Hepatocyte (in vitro differentiated cells): ENCODE measurements at regions not wholly inside any gene's neighbourhood (a gene's known extent, or its start where the extent isn't known, plus 50 kb on each side); places are given as distances from the start of the nearest gene placed in this dataset.

Source experiments
- DNase-seq: peaks from one replicate; pipeline ENCODE4 v3.0.0-alpha.2; 2016; ENCODE audit warnings: low spot score
- H2AFZ ChIP-seq: fragments of 200-600 bp; sonication (generic); 2 replicates; pipeline ENCODE4 v1.6.0; 2016; ENCODE audit warnings: antibody characterized with exemption, mild to moderate bottlenecking
- H3K27ac ChIP-seq: fragments of 200-600 bp; sonication (generic); 2 replicates; pipeline ENCODE4 v1.5.1; 2016; ENCODE audit warnings: mild to moderate bottlenecking
- H3K27me3 ChIP-seq: fragments of 200-600 bp; sonication (generic); 2 replicates; pipeline ENCODE4 v1.6.1; 2016
- H3K36me3 ChIP-seq: fragments of 200-600 bp; sonication (generic); replicated peaks from 2 replicates; pipeline ENCODE4 v1.5.1; 2016; ENCODE audit warnings: low read depth; ENCODE audit not compliant: insufficient read depth
- H3K4me1 ChIP-seq: fragments of 200-600 bp; sonication (generic); 2 replicates; pipeline ENCODE4 v1.5.1; 2016; ENCODE audit warnings: mild to moderate bottlenecking, moderate library complexity; ENCODE audit not compliant: insufficient read depth
- H3K4me2 ChIP-seq: fragments of 200-600 bp; sonication (generic); 2 replicates; pipeline ENCODE4 v1.6.0; 2016
- H3K4me3 ChIP-seq: fragments of 200-600 bp; sonication (generic); 2 replicates; pipeline ENCODE4 v1.5.1; 2016; ENCODE audit warnings: mild to moderate bottlenecking
- H3K79me2 ChIP-seq: fragments of 200-600 bp; sonication (generic); 2 replicates; pipeline ENCODE4 v1.6.0; 2017; ENCODE audit warnings: mild to moderate bottlenecking
- H3K9me2 ChIP-seq: fragments of 200-600 bp; sonication (generic); replicated peaks from 2 replicates; pipeline ENCODE4 v1.6.0; 2017; ENCODE audit warnings: mild to moderate bottlenecking; ENCODE audit not compliant: insufficient read depth
- H3K9me3 ChIP-seq: fragments of 200-600 bp; sonication (generic); 2 replicates; pipeline ENCODE4 v1.5.1; 2016; ENCODE audit warnings: low read depth, mild to moderate bottlenecking
- H4K20me1 ChIP-seq: fragments of 200-600 bp; sonication (generic); 2 replicates; pipeline ENCODE4 v1.6.0; 2016; ENCODE audit warnings: mild to moderate bottlenecking; ENCODE audit not compliant: insufficient read depth, poor library complexity, severe bottlenecking
- EZH2 ChIP-seq: fragments of 200-600 bp; sonication (generic); IDR thresholded peaks from 2 replicates; pipeline ENCODE4 v1.6.1; 2016; ENCODE audit warnings: antibody characterized with exemption, mild to moderate bottlenecking, borderline replicate concordance
- EZH2phosphoT487 ChIP-seq: fragments of 200-600 bp; sonication (generic); IDR thresholded peaks from one replicate; pipeline ENCODE4 v1.6.1; 2018; ENCODE audit warnings: antibody characterized with exemption, mild to moderate bottlenecking, low read depth, moderate library complexity; ENCODE audit not compliant: unreplicated experiment, severe bottlenecking
- WGBS: methylation state at CpG from one replicate; pipeline ENCODE4 v1.1.6; 2016; ENCODE audit warnings: low lambda C conversion rate; ENCODE audit errors: missing lambda C conversion rate; 5-methylcytosine and 5-hydroxymethylcytosine counted together
- TF ChIP-seq, protein P1 (sequence below): fragments of 200-600 bp; sonication (generic); IDR thresholded peaks from 2 replicates; pipeline ENCODE4 v1.5.1; 2016; ENCODE audit warnings: antibody characterized with exemption, mild to moderate bottlenecking; ENCODE audit not compliant: poor library complexity

DNA sequence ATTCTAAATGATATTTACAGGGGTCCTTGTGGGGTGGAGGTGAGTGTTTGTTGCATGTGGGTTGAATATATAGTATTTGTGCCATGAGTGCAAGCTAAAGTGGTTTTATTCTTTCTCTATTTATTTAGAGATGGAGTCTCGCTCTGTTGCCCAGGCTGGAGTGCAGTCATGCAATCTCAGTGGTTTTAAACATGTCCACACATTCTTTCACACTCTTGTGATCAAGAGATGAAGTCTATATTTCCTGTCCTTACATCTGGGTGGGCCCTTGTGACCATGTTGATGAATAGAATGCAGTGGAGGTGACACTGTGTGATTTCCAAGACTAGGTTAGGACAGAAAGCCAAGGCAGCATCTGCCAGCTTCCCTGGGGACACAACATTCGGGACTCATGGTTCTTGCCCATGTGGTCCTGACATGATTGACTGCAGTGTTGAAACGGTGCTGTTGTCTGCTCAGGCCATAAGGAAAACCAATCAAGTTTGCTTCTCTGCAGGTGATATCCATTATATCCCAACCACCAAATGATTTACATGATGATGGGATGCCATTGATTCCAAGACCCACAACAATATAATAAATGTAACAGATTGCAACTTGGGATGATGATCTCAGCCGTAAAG, 172.6 kb downstream of the SUDS3 start:
- WGBS: 81% methylated on average over 4 of the region's 4 CpGs
- no peaks in the 10 kb centered on the region for H3K27me3 ChIP-seq
- no peak overlapping the region for H3K27ac ChIP-seq
- no peaks in the 10 kb centered on the region for H3K9me2 ChIP-seq
- no peak for DNase-seq
- H2AFZ ChIP-seq: no peak overlapping the region
- no peak overlapping the region for H3K4me3 ChIP-seq
- no peaks in the 10 kb centered on the region for H4K20me1 ChIP-seq
- H3K4me1 ChIP-seq: no peaks in the 10 kb centered on the region
- no peaks in the 10 kb centered on the region for H3K36me3 ChIP-seq
- TF ChIP-seq, protein P1, sequence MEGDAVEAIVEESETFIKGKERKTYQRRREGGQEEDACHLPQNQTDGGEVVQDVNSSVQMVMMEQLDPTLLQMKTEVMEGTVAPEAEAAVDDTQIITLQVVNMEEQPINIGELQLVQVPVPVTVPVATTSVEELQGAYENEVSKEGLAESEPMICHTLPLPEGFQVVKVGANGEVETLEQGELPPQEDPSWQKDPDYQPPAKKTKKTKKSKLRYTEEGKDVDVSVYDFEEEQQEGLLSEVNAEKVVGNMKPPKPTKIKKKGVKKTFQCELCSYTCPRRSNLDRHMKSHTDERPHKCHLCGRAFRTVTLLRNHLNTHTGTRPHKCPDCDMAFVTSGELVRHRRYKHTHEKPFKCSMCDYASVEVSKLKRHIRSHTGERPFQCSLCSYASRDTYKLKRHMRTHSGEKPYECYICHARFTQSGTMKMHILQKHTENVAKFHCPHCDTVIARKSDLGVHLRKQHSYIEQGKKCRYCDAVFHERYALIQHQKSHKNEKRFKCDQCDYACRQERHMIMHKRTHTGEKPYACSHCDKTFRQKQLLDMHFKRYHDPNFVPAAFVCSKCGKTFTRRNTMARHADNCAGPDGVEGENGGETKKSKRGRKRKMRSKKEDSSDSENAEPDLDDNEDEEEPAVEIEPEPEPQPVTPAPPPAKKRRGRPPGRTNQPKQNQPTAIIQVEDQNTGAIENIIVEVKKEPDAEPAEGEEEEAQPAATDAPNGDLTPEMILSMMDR: no peak
- TF ChIP-seq EZH2phosphoT487 (no peak), EZH2 (no peak)
- no peak overlapping the region for H3K4me2 ChIP-seq
- no peaks in the 10 kb centered on the region for H3K79me2 ChIP-seq
- no peaks in the 10 kb centered on the region for H3K9me3 ChIP-seq

DNA sequence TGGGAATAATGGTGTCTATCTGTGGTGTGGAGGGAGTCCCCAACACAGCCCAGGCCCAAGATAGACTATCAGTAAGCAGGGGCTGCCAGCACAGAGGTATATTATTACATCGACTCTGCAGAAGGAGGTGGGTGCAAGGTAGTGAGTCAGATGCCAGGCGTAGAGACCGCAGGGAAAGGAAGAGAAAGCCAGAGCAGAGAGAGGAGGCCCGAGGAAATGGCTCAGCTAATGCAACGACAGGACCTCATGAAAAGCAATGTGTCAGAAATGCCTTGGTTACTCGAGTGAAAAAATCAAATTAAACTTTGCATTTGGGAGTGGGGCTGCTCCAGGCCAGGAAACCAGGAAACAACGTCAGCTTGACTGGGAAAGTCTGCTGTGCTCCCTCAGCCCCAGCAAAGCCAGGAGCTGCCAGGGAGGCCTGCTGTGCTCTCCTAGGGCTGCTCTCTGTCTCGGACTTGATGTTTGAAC, 173.2 kb downstream of the SUDS3 start:
- Histone ChIP-seq H3K4me2 (no peak overlapping the region), H3K4me1 (no peaks in the 10 kb centered on the region), H3K9me3 (no peaks in the 10 kb centered on the region), H3K27me3 (no peaks in the 10 kb centered on the region), H2AFZ (no peak overlapping the region), H3K9me2 (no peaks in the 10 kb centered on the region), H3K4me3 (no peak overlapping the region), H3K27ac (no peak overlapping the region), H3K79me2 (no peaks in the 10 kb centered on the region), H4K20me1 (no peaks in the 10 kb centered on the region), H3K36me3 (no peaks in the 10 kb centered on the region)
- no peak for DNase-seq
- WGBS: 53% methylated on average over 8 of the region's 8 CpGs
- TF ChIP-seq EZH2phosphoT487 (no peak), EZH2 (no peak)
- TF ChIP-seq, protein P1: no peak

DNA sequence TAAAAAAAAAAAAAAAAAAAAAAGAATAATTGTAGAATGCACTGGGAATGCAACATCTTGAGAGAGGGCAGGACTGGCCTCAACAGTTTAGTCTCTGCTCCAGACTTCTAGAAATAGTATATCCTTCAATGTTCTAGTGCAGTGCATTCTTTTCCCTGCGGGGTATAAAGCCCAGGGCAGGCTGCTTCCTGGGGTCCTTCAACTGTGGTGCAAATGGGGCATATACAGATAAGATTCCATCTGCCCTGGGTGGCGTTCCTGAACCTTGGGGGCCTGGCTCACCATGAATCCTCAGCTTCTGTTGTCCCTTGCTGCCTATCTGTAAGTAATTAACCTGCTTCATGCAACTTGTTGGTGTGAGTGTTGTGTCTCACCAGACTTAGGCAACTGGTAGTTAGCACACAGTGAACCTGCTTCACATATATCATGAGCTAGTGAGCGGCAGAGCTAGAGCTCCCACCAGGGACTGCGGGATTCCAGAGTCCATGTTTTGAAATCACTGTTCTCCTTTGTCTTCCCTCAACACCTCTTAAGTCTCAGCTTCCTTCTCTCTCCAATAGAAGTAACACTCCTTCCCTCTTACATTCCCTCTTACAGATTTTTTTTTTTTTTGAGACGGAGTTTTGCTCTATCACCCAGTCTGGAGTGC, 177.6 kb downstream of the SUDS3 start:
- Histone ChIP-seq H3K9me2 (no peaks in the 10 kb centered on the region), H3K4me2 (no peak overlapping the region), H4K20me1 (no peaks in the 10 kb centered on the region), H3K27me3 (no peaks in the 10 kb centered on the region), H3K9me3 (no peaks in the 10 kb centered on the region), H3K4me3 (no peak overlapping the region), H3K4me1 (no peaks in the 10 kb centered on the region), H3K79me2 (no peaks in the 10 kb centered on the region), H3K27ac (no peak overlapping the region), H2AFZ (no peak overlapping the region), H3K36me3 (no peaks in the 10 kb centered on the region)
- 56% methylated on average over 5 of the region's 5 CpGs for WGBS
- TF ChIP-seq, protein P1: no peak
- TF ChIP-seq EZH2 (no peak), EZH2phosphoT487 (no peak)
- no peak for DNase-seq
